ENCODE measurements at regions not wholly inside any gene's neighbourhood (a gene's known extent, or its start where the extent isn't known, plus 50 kb on each side); places are given as distances from the start of the nearest gene placed in this dataset.

DNA sequence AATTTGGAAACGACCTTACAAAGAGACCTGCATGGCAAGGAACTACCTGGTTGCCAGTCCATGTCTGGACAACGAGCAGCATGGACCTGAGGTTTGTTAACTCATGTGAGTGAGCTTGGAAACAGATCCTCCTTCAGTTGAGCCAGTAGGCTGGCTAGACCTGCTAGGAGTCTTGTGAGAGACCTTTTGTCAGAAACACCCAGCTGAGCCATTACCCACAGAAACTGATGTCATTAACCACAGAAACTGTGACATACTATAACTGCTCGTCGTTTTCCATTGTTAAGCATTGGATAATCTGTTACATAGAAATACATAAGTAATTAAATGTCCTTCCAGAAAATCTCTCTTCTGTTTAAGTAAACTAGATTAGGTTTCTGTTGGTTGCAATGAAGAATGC lies 211.1 kb upstream of the C21orf91 start:
- TF ChIP-seq, protein P1, sequence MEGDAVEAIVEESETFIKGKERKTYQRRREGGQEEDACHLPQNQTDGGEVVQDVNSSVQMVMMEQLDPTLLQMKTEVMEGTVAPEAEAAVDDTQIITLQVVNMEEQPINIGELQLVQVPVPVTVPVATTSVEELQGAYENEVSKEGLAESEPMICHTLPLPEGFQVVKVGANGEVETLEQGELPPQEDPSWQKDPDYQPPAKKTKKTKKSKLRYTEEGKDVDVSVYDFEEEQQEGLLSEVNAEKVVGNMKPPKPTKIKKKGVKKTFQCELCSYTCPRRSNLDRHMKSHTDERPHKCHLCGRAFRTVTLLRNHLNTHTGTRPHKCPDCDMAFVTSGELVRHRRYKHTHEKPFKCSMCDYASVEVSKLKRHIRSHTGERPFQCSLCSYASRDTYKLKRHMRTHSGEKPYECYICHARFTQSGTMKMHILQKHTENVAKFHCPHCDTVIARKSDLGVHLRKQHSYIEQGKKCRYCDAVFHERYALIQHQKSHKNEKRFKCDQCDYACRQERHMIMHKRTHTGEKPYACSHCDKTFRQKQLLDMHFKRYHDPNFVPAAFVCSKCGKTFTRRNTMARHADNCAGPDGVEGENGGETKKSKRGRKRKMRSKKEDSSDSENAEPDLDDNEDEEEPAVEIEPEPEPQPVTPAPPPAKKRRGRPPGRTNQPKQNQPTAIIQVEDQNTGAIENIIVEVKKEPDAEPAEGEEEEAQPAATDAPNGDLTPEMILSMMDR (IDR thresholded peaks at IDR 0.05), result no peak
- no peak for TF ChIP-seq EP300 (IDR thresholded peaks at IDR 0.05)
